Trophoblast cell (in vitro differentiated cells and primary cell): ENCODE measurements at regions not wholly inside any gene's neighbourhood (a gene's known extent, or its start where the extent isn't known, plus 50 kb on each side); places are given as distances from the start of the nearest gene placed in this dataset.

ENCODE experiments used
- DNase-seq, 2 donors: peaks; one replicate each; pipeline ENCODE4 v3.0.0-alpha.2; 2016
- H2AFZ ChIP-seq: 2 replicates; pipeline ENCODE4 v1.6.1; 2013; ENCODE audit warnings: low read length, moderate library complexity, mild to moderate bottlenecking; ENCODE audit not compliant: insufficient read depth, poor library complexity
- H2AK5ac ChIP-seq: 2 replicates; pipeline ENCODE4 v1.6.1; 2013; ENCODE audit warnings: mild to moderate bottlenecking, low read length
- H2BK120ac ChIP-seq: 2 replicates; pipeline ENCODE4 v1.6.1; 2013; ENCODE audit warnings: low read length, mild to moderate bottlenecking, moderate library complexity; ENCODE audit not compliant: insufficient read depth, poor library complexity
- H2BK12ac ChIP-seq: 2 replicates; pipeline ENCODE4 v1.6.1; 2013; ENCODE audit warnings: mild to moderate bottlenecking, low read length, moderate library complexity
- H2BK5ac ChIP-seq: 2 replicates; pipeline ENCODE4 v1.6.1; 2013; ENCODE audit warnings: low read length, low read depth, moderate library complexity, mild to moderate bottlenecking; ENCODE audit not compliant: poor library complexity
- H3K14ac ChIP-seq: 2 replicates; pipeline ENCODE4 v1.6.1; 2013; ENCODE audit warnings: mild to moderate bottlenecking, low read length
- H3K18ac ChIP-seq: 2 replicates; pipeline ENCODE4 v1.6.1; 2013; ENCODE audit warnings: mild to moderate bottlenecking, low read length
- H3K23ac ChIP-seq: 2 replicates; pipeline ENCODE4 v1.6.1; 2013; ENCODE audit warnings: low read length
- H3K27ac ChIP-seq: 2 replicates; pipeline ENCODE4 v1.5.1; 2013; ENCODE audit warnings: low read depth, mild to moderate bottlenecking, inconsistent platforms, low read length, moderate library complexity
- H3K27me3 ChIP-seq: 2 replicates; pipeline ENCODE4 v1.6.1; 2013; ENCODE audit warnings: inconsistent platforms, mild to moderate bottlenecking, low read length, moderate library complexity; ENCODE audit not compliant: insufficient read depth
- H3K36me3 ChIP-seq, 2 experiments: 1 replicate in 1 of 2; 2 replicates in 1 of 2; pipeline ENCODE4 v1.6.1; 2013; ENCODE audit warnings: low read length in 2 of 2, mild to moderate bottlenecking in 2 of 2, moderate library complexity in 1 of 2; ENCODE audit not compliant: insufficient read depth in 2 of 2, control insufficient read depth in 1 of 2
- H3K4ac ChIP-seq: 2 replicates; pipeline ENCODE4 v1.6.1; 2013; ENCODE audit warnings: low read depth, mild to moderate bottlenecking, low read length, moderate library complexity
- H3K4me1 ChIP-seq, 2 experiments: 1 replicate in 1 of 2; 2 replicates in 1 of 2; pipeline ENCODE4 v1.6.1; 2013; ENCODE audit warnings: low read length in 2 of 2, mild to moderate bottlenecking in 2 of 2, moderate library complexity in 1 of 2; ENCODE audit not compliant: insufficient read depth in 2 of 2, control insufficient read depth in 1 of 2
- H3K4me2 ChIP-seq: 2 replicates; pipeline ENCODE4 v1.6.1; 2013; ENCODE audit warnings: inconsistent platforms, mild to moderate bottlenecking, low read length, moderate library complexity
- H3K4me3 ChIP-seq: 2 replicates; pipeline ENCODE4 v1.5.1; 2013; ENCODE audit warnings: mild to moderate bottlenecking, low read depth, low read length, inconsistent platforms
- H3K79me1 ChIP-seq: one replicate; pipeline ENCODE4 v1.6.1; 2013; ENCODE audit warnings: low read length
- H3K79me2 ChIP-seq: 2 replicates; pipeline ENCODE4 v1.6.1; 2013; ENCODE audit warnings: low read length, mild to moderate bottlenecking; ENCODE audit not compliant: control insufficient read depth, insufficient read depth, poor library complexity
- H3K9ac ChIP-seq: 2 replicates; pipeline ENCODE4 v1.6.1; 2013; ENCODE audit warnings: mild to moderate bottlenecking, low read length
- H3K9me3 ChIP-seq: 2 replicates; pipeline ENCODE4 v1.6.1; 2013; ENCODE audit warnings: low read depth, mild to moderate bottlenecking, control low read depth, inconsistent platforms, low read length; ENCODE audit not compliant: insufficient read depth
- H4K12ac ChIP-seq: 2 replicates; pipeline ENCODE4 v1.6.1; 2013; ENCODE audit warnings: low read depth, mild to moderate bottlenecking, low read length, moderate library complexity
- H4K8ac ChIP-seq: 2 replicates; pipeline ENCODE4 v1.6.1; 2013; ENCODE audit warnings: low read depth, mild to moderate bottlenecking, low read length, moderate library complexity
- H4K91ac ChIP-seq: one replicate; pipeline ENCODE4 v1.6.1; 2013; ENCODE audit warnings: low read depth, mild to moderate bottlenecking, low read length, moderate library complexity
- WGBS: extraction: QIAGEN DNeasy Blood & Tissue Kit; methylation state at CpG from one replicate; pipeline ENCODE4 v1.1.7; 2013; ENCODE audit warnings: missing lambda C conversion rate; ENCODE audit not compliant: insufficient read length, insufficient coverage; ENCODE audit errors: extremely low coverage; 5-methylcytosine and 5-hydroxymethylcytosine counted together

DNA sequence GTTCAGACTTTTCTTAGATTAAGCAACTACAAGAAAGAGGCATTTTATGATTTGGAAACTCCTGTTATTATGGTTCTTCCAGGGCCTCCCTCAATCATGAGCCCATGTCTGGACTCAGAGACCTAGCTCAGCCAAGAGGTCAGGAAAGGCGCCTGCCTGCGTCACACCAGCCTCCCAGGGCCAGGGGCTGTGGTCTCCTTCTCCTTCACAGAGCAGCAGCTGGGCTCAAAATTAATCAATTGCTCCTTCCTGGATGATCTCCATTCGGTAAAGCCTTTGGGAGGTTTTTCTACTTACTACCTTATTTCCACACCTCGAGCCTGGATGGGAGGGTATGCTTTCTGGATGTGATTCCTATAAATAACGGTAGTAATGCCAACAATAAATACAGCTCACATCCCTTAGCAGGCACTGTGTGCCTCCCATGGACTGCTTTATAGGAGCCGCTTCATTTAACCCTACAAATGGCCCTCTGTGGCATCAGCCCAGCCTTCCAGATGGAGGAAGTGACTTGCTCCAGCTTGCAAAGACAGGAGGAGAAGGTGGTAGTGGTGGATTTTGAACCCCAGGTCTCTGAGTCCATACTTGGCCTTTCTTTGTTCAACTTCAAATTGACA, 1445.6 kb downstream of the TBC1D22A start:
- Histone ChIP-seq H3K23ac (no peak overlapping the region), H3K9me3 (peaks cover 2% of the 10 kb centered on the region), H3K4me1 (no peaks in the 10 kb centered on the region), H3K27me3 (no peaks in the 10 kb centered on the region), H3K27ac (no peak overlapping the region), H2BK120ac (no peak overlapping the region), H2BK12ac (no peak overlapping the region), H2AFZ (no peak overlapping the region), H3K79me2 (no peaks in the 10 kb centered on the region), H3K4ac (no peak overlapping the region), H3K9ac (no peak overlapping the region), H3K4me2 (no peak overlapping the region), H3K14ac (no peak overlapping the region), H3K36me3 (no peaks in the 10 kb centered on the region), H3K79me1 (no peaks in the 10 kb centered on the region), H4K8ac (no peak overlapping the region), H4K91ac (no peak overlapping the region), H4K12ac (no peak overlapping the region), H3K18ac (no peak overlapping the region), H2AK5ac (no peak overlapping the region), H3K4me3 (no peak overlapping the region), H2BK5ac (no peak overlapping the region)
- DNase-seq, result no peak
- no CpG with 5 or more reads among the region's 6 CpGs for WGBS

DNA sequence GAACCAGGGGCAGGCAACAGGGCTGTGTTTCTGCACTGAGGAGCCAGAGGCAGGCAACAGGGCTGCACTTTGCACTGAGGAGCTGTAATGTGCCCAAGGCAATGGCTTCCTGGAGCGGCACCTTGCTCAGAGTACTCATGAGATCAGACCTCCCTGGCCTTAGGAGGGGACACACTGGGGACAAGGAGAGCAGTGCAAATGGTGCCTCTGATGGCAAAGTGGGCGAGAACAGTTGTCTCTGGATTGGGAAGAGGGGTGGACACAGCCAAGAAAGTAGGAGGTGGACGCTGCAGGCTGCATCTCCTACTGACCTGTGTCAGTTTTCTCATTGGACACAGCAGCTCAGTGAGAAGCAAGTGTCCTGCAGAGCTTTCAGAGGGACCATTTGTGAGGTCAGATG, 1443.3 kb downstream of the TBC1D22A start:
- H3K4me2 ChIP-seq, result no peak overlapping the region
- H3K27me3 ChIP-seq, result no peaks in the 10 kb centered on the region
- H4K91ac ChIP-seq, result no peak overlapping the region
- no peak overlapping the region for H2BK12ac ChIP-seq
- no peak overlapping the region for H3K9ac ChIP-seq
- H3K18ac ChIP-seq, result no peak overlapping the region
- no peaks in the 10 kb centered on the region for H3K36me3 ChIP-seq
- H3K9me3 ChIP-seq, result peaks cover 2% of the 10 kb centered on the region
- H2BK5ac ChIP-seq, result no peak overlapping the region
- H2AFZ ChIP-seq, result no peak overlapping the region
- H4K8ac ChIP-seq, result no peak overlapping the region
- no peak overlapping the region for H3K23ac ChIP-seq
- H3K79me2 ChIP-seq, result no peaks in the 10 kb centered on the region
- H4K12ac ChIP-seq, result no peak overlapping the region
- no peaks in the 10 kb centered on the region for H3K79me1 ChIP-seq
- H3K14ac ChIP-seq, result no peak overlapping the region
- H2BK120ac ChIP-seq, result no peak overlapping the region
- H3K27ac ChIP-seq, result no peak overlapping the region
- no peak overlapping the region for H3K4me3 ChIP-seq
- no peaks in the 10 kb centered on the region for H3K4me1 ChIP-seq
- no peak for DNase-seq
- no peak overlapping the region for H2AK5ac ChIP-seq
- WGBS, result no CpG with 5 or more reads among the region's 3 CpGs
- H3K4ac ChIP-seq, result no peak overlapping the region

DNA sequence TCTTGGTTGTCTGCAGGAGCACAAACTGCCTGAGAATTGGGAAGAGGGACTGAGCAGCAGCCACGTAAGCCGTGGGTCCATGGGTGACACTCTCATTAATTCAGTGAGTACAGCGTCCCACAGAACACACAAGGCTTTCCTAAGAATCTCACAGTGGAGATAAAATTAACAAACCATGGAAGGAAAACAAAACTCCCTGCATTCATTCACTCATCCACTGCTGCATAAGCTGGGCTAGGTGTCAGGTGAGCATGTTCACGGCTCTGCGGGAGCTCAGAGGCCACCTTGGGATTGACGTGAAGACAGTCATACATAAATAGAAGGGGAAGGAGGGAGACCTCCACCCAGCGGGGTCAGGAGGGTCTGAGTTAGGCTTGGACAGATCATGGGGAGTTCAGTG, 1442.7 kb downstream of the TBC1D22A start:
- H3K36me3 ChIP-seq, result no peaks in the 10 kb centered on the region
- H4K12ac ChIP-seq, result no peak overlapping the region
- H3K14ac ChIP-seq, result no peak overlapping the region
- H3K23ac ChIP-seq, result no peak overlapping the region
- H2AFZ ChIP-seq, result no peak overlapping the region
- no peak overlapping the region for H2BK5ac ChIP-seq
- H4K91ac ChIP-seq, result no peak overlapping the region
- no peak overlapping the region for H3K18ac ChIP-seq
- H2BK12ac ChIP-seq, result no peak overlapping the region
- H2AK5ac ChIP-seq, result no peak overlapping the region
- H3K4me1 ChIP-seq, result no peaks in the 10 kb centered on the region
- H3K4ac ChIP-seq, result no peak overlapping the region
- no peak overlapping the region for H2BK120ac ChIP-seq
- H3K79me1 ChIP-seq, result no peaks in the 10 kb centered on the region
- no peak overlapping the region for H3K9ac ChIP-seq
- DNase-seq, result no peak
- H3K9me3 ChIP-seq, result peaks cover 2% of the 10 kb centered on the region
- WGBS, result no CpG with 5 or more reads among the region's 7 CpGs
- H3K79me2 ChIP-seq, result no peaks in the 10 kb centered on the region
- no peak overlapping the region for H4K8ac ChIP-seq
- no peaks in the 10 kb centered on the region for H3K27me3 ChIP-seq
- no peak overlapping the region for H3K4me2 ChIP-seq
- no peak overlapping the region for H3K27ac ChIP-seq
- no peak overlapping the region for H3K4me3 ChIP-seq

DNA sequence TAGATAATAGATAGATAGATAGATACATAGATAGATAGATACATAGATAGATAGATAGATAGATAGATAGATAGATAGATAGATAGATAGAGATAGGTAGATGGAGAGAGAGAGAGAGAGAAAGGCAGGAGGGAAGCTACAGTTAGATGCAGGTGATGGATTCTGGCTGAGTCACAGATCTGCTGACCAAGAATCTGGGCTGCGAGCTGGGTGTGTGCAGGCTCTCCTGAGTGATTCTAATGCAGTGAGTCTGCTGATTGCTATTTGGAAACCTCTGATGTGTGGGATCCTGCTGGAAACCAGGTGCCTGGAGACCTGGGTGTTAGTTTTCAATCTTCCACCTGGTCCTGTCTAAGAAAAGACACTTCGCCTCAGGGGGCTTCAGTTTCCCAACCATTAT, 1441.8 kb downstream of the TBC1D22A start:
- Histone ChIP-seq H3K23ac (no peak overlapping the region), H3K27ac (no peak overlapping the region), H3K27me3 (no peaks in the 10 kb centered on the region), H2AFZ (no peak overlapping the region), H2BK5ac (no peak overlapping the region), H4K12ac (no peak overlapping the region), H4K91ac (no peak overlapping the region), H2BK12ac (no peak overlapping the region), H3K4me3 (no peak overlapping the region), H3K36me3 (no peaks in the 10 kb centered on the region), H3K14ac (no peak overlapping the region), H3K9ac (no peak overlapping the region), H3K4me1 (no peaks in the 10 kb centered on the region), H3K4ac (no peak overlapping the region), H4K8ac (no peak overlapping the region), H3K18ac (no peak overlapping the region), H3K4me2 (no peak overlapping the region), H3K9me3 (peaks cover 2% of the 10 kb centered on the region), H2BK120ac (no peak overlapping the region), H3K79me2 (no peaks in the 10 kb centered on the region), H2AK5ac (no peak overlapping the region), H3K79me1 (no peaks in the 10 kb centered on the region)
- no CpG with 5 or more reads among the region's 2 CpGs for WGBS
- no peak for DNase-seq
